PFSK-1 (cell line): ENCODE measurements at regions not wholly inside any gene's neighbourhood (a gene's known extent, or its start where the extent isn't known, plus 50 kb on each side); places are given as distances from the start of the nearest gene placed in this dataset.

Source experiments
- FOXP2 ChIP-seq: optimal IDR thresholded peaks from 2 replicates; pipeline ENCODE3; 2011; ENCODE audit warnings: borderline replicate concordance, control low read depth, inconsistent platforms; ENCODE audit not compliant: insufficient read depth; ENCODE audit errors: extremely low read length, extremely low read depth
- POLR2AphosphoS5 ChIP-seq: IDR thresholded peaks from 2 replicates; pipeline ENCODE4 v1.6.1; 2012; ENCODE audit warnings: low read depth, mild to moderate bottlenecking, control low read depth, low read length, moderate library complexity
- SIN3A ChIP-seq: IDR thresholded peaks from 2 replicates; pipeline ENCODE4 v1.6.1; 2012; ENCODE audit warnings: mild to moderate bottlenecking, low read length, moderate library complexity, borderline replicate concordance; ENCODE audit not compliant: insufficient read depth
- TAF1 ChIP-seq: IDR thresholded peaks from 2 replicates; pipeline ENCODE4 v1.6.1; 2012; ENCODE audit warnings: low read length, control low read depth, borderline replicate concordance; ENCODE audit not compliant: insufficient read depth
- TF ChIP-seq, protein P1 (sequence below), 2 experiments: IDR thresholded peaks; 2 replicates each; pipeline versions ENCODE4 v1.6.1 to v1.8.0; 2011 to 2012; ENCODE audit warnings: low read depth in 2 of 2, low read length in 2 of 2, control low read depth in 1 of 2, inconsistent platforms in 1 of 2, mild to moderate bottlenecking in 1 of 2, moderate library complexity in 1 of 2; ENCODE audit not compliant: insufficient read depth in 1 of 2

- TF ChIP-seq, protein P1, sequence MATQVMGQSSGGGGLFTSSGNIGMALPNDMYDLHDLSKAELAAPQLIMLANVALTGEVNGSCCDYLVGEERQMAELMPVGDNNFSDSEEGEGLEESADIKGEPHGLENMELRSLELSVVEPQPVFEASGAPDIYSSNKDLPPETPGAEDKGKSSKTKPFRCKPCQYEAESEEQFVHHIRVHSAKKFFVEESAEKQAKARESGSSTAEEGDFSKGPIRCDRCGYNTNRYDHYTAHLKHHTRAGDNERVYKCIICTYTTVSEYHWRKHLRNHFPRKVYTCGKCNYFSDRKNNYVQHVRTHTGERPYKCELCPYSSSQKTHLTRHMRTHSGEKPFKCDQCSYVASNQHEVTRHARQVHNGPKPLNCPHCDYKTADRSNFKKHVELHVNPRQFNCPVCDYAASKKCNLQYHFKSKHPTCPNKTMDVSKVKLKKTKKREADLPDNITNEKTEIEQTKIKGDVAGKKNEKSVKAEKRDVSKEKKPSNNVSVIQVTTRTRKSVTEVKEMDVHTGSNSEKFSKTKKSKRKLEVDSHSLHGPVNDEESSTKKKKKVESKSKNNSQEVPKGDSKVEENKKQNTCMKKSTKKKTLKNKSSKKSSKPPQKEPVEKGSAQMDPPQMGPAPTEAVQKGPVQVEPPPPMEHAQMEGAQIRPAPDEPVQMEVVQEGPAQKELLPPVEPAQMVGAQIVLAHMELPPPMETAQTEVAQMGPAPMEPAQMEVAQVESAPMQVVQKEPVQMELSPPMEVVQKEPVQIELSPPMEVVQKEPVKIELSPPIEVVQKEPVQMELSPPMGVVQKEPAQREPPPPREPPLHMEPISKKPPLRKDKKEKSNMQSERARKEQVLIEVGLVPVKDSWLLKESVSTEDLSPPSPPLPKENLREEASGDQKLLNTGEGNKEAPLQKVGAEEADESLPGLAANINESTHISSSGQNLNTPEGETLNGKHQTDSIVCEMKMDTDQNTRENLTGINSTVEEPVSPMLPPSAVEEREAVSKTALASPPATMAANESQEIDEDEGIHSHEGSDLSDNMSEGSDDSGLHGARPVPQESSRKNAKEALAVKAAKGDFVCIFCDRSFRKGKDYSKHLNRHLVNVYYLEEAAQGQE (IDR thresholded peaks at IDR 0.05; ENCODE audit: insufficient read depth in 1 of 2, low read depth in 2 of 2, low read length in 2 of 2) = no peak
- TF ChIP-seq POLR2AphosphoS5 = no peak
- TF ChIP-seq TAF1 = no peak
- TF ChIP-seq FOXP2 = no peak
- TF ChIP-seq SIN3A = no peak
Observed at GRCh38 chr14:59057551-59057950, 130.9 kb upstream of the DAAM1 start.
